Ascending aorta (tissue), 2 donors: ENCODE measurements at regions not wholly inside any gene's neighbourhood (a gene's known extent, or its start where the extent isn't known, plus 50 kb on each side); places are given as distances from the start of the nearest gene placed in this dataset.

Experiments
- DNase-seq, 2 donors: peaks; one replicate each; pipeline ENCODE4 v3.0.0-alpha.2; 2019; ENCODE audit warnings: low spot score in 2 of 2
- H3K27ac ChIP-seq, 2 donors: fragments of 200-600 bp; sonication (generic); one replicate each; pipeline ENCODE4 v1.5.1; 2016 to 2017; ENCODE audit warnings: mild to moderate bottlenecking in 1 of 2
- H3K27me3 ChIP-seq: fragments of 200-600 bp; sonication (generic); one replicate; pipeline ENCODE4 v1.5.1; 2017
- H3K36me3 ChIP-seq, 2 donors: fragments of 200-600 bp; sonication (generic); one replicate each; pipeline ENCODE4 v1.5.1; 2016
- H3K4me1 ChIP-seq, 2 donors: fragments of 200-600 bp; sonication (generic); one replicate each; pipeline ENCODE4 v1.5.1; 2016 to 2017; ENCODE audit warnings: mild to moderate bottlenecking in 1 of 2
- H3K4me3 ChIP-seq, 2 donors: fragments of 200-600 bp; sonication (generic); one replicate each; pipeline ENCODE4 v1.5.1; 2016 to 2017; ENCODE audit warnings: mild to moderate bottlenecking in 1 of 2
- H3K9me3 ChIP-seq, 2 donors: fragments of 200-600 bp; sonication (generic); one replicate each; pipeline ENCODE4 v1.5.1; 2016
- intact Hi-C: fragments of 100-400 bp; cut with DNase I; formaldehyde crosslinking; loops from one replicate; pipeline ENCODE4 v1.15.1; 2023
- TF ChIP-seq, protein P1 (sequence below), 3 experiments: fragments of 200-600 bp in 2 of 3; fragments of 450-650 bp in 1 of 3; sonication (generic) in 2 of 3; IDR thresholded peaks; one replicate each; pipeline ENCODE4 v1.5.1; 2016 to 2019; ENCODE audit warnings: antibody characterized with exemption in 3 of 3, mild to moderate bottlenecking in 1 of 3, moderate library complexity in 1 of 3

DNA sequence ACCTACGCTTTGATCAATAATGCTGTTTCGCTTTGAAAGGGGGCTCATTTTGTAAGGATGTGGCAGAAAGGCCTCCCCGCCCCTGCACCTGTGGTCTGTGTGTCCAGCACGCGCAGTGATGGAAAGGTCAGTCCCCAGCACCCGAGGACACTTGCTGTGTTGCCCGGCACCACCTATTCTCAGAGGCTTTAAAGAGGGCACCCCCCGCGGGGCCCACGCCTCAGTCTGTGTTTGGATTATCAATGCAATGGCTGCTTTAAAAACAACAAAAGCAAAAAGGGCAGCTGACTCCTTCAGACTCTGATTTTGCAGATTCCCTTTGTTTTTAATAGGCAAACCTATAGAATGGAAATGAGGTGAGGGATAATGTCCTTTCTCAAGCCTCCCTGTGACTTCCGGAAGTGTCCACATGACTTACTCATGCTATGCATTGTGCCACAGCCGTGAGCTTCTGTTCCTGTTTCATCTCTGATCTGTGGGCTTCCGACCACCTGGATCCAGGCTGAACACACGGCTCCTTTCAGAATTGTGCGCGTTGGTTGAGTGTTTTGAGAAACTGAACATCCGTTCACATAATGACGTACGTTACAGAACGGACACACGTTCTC, 416.2 kb downstream of the IRX2 start:
- no peaks in the 10 kb centered on the region for H3K4me1 ChIP-seq
- H3K4me3 ChIP-seq: no peak overlapping the region
- no peaks in the 10 kb centered on the region for H3K36me3 ChIP-seq
- DNase-seq: no peak
- no peaks in the 10 kb centered on the region for H3K27me3 ChIP-seq
- H3K27ac ChIP-seq: no peak overlapping the region
- intact Hi-C loops: no loop called here
- TF ChIP-seq, protein P1, sequence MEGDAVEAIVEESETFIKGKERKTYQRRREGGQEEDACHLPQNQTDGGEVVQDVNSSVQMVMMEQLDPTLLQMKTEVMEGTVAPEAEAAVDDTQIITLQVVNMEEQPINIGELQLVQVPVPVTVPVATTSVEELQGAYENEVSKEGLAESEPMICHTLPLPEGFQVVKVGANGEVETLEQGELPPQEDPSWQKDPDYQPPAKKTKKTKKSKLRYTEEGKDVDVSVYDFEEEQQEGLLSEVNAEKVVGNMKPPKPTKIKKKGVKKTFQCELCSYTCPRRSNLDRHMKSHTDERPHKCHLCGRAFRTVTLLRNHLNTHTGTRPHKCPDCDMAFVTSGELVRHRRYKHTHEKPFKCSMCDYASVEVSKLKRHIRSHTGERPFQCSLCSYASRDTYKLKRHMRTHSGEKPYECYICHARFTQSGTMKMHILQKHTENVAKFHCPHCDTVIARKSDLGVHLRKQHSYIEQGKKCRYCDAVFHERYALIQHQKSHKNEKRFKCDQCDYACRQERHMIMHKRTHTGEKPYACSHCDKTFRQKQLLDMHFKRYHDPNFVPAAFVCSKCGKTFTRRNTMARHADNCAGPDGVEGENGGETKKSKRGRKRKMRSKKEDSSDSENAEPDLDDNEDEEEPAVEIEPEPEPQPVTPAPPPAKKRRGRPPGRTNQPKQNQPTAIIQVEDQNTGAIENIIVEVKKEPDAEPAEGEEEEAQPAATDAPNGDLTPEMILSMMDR (IDR thresholded peaks at IDR 0.05): no peak
- H3K9me3 ChIP-seq: no peaks in the 10 kb centered on the region

DNA sequence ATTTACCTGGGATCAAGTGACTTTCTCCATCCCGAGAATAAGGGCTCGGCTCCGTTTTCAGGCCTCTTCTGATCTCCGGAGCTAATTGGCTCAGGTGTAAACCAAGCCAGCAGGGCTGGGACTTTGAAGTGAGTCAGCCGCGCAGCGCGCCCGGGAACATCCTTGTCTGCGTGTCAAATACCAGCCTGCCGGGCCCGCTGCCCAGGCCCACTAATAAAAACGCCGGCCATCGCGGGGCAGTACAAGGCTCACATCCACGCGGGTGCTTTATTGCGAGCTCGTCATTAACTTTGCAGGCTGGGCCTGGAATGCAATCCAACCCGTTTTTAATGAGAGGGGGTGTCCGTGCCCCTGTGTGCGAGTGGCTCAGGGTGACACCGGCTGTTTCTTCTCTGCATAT, 416.8 kb downstream of the IRX2 start:
- no peak overlapping the region for H3K4me3 ChIP-seq
- no peak for DNase-seq
- no peaks in the 10 kb centered on the region for H3K4me1 ChIP-seq
- intact Hi-C loops: no loop called here
- H3K9me3 ChIP-seq: no peaks in the 10 kb centered on the region
- no peak overlapping the region for H3K27ac ChIP-seq
- no peaks in the 10 kb centered on the region for H3K36me3 ChIP-seq
- H3K27me3 ChIP-seq: no peaks in the 10 kb centered on the region
- TF ChIP-seq, protein P1 (IDR thresholded peaks at IDR 0.05): no peak

DNA sequence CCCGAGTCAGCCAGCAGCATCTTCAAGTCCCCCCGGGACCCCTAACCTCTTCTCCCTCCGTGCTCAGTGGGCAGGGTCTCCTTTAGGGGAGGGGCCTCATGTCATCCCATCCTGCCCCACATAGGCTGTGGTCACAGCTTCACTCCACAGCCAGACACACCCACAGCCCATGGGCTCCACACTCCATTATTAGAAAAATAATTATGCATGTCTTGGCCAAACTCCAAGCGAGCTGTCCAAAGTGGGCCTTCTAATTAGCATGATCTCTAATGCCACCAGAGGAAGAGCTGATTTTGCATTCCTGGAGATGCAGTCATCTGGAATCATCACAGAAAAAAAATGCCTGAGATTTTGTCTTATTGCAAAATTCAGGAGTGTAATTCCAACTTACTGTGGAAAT, 418.2 kb downstream of the IRX2 start:
- Histone ChIP-seq H3K36me3 (no peaks in the 10 kb centered on the region), H3K4me1 (no peaks in the 10 kb centered on the region), H3K4me3 (no peak overlapping the region), H3K27me3 (no peaks in the 10 kb centered on the region), H3K9me3 (no peaks in the 10 kb centered on the region), H3K27ac (no peak overlapping the region)
- intact Hi-C loops: no loop called here
- TF ChIP-seq, protein P1 (IDR thresholded peaks at IDR 0.05): no peak
- no peak for DNase-seq

DNA sequence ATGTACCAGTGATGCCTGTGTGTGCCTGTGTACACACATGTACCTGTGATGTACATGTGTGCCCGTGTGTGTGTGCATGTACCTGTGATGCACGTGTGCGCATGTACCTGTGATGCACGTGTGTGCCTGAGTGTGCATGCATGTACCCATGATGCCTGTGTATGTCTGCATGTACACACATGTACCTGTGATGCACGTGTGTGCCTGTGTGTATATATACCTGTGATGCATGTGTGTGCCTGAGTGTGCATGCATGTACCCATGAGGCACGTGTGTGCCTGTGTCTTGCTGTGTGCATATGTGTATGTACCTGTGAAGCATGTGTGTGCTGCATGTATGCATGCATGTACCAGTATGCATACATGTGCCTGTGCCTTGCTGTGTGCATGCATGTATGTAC, 419.0 kb downstream of the IRX2 start:
- Histone ChIP-seq H3K27me3 (no peaks in the 10 kb centered on the region), H3K9me3 (no peaks in the 10 kb centered on the region), H3K36me3 (no peaks in the 10 kb centered on the region), H3K4me3 (no peak overlapping the region), H3K27ac (no peak overlapping the region), H3K4me1 (no peaks in the 10 kb centered on the region)
- DNase-seq: no peak
- TF ChIP-seq, protein P1 (IDR thresholded peaks at IDR 0.05): no peak
- intact Hi-C loops: no loop called here

DNA sequence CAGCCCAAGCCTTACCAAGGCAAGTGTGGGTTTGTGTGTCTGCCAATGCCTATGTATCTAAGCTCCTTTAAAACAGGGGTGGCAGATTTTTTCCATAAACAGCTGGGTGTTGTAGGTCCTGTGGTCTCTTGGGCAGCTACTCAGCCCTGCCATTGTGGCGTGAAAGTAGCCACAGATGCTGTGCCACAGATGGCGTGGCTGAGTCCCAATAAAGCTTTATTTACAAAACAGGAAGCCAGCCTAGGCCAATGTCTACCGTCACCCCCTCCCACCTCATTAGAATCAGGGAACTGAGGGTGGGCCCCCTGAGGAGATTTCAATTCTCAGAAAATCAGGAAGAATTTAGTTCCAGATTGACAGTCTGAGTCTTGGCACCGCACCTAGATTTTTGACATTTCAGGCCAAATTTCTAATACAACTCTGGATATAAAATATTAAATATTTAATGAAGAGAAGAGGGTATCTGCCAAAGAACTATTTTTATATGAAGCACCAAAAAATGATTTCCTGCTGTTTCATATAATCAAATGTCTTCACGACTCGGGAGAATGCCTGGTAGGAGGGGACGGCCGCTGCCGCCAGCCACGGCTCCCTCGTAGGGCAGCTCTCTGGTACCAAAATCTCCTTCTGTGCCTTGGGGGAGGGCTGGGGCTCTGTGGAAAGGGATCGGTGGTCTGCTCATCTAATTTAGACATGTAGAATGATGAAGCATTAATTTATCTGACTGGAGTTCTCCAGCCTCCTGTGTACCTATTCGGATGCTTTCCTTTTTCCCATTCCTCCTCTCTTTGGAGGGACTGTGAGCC, 420.9 kb downstream of the IRX2 start:
- no peaks in the 10 kb centered on the region for H3K4me1 ChIP-seq
- no peak overlapping the region for H3K4me3 ChIP-seq
- H3K9me3 ChIP-seq: no peaks in the 10 kb centered on the region
- TF ChIP-seq, protein P1 (IDR thresholded peaks at IDR 0.05): no peak
- H3K36me3 ChIP-seq: no peaks in the 10 kb centered on the region
- no peak overlapping the region for H3K27ac ChIP-seq
- H3K27me3 ChIP-seq: no peaks in the 10 kb centered on the region
- intact Hi-C loops: no loop called here
- DNase-seq: no peak
